ENCODE measurements at regions not wholly inside any gene's neighbourhood (a gene's known extent, or its start where the extent isn't known, plus 50 kb on each side); places are given as distances from the start of the nearest gene placed in this dataset.

- Histone ChIP-seq H3K9me3 (no peaks in the 10 kb centered on the region), H3K27me3 (no peaks in the 10 kb centered on the region), H3K36me3 (no peaks in the 10 kb centered on the region), H3K4me1 (no peaks in the 10 kb centered on the region), H3K27ac (no peak overlapping the region), H3K4me3 (no peak overlapping the region)
- no peak for DNase-seq
- intact Hi-C loops (cut with DNase I): no loop called here
- TF ChIP-seq POLR2A (IDR thresholded peaks at IDR 0.05): no peak
- TF ChIP-seq, protein P1, sequence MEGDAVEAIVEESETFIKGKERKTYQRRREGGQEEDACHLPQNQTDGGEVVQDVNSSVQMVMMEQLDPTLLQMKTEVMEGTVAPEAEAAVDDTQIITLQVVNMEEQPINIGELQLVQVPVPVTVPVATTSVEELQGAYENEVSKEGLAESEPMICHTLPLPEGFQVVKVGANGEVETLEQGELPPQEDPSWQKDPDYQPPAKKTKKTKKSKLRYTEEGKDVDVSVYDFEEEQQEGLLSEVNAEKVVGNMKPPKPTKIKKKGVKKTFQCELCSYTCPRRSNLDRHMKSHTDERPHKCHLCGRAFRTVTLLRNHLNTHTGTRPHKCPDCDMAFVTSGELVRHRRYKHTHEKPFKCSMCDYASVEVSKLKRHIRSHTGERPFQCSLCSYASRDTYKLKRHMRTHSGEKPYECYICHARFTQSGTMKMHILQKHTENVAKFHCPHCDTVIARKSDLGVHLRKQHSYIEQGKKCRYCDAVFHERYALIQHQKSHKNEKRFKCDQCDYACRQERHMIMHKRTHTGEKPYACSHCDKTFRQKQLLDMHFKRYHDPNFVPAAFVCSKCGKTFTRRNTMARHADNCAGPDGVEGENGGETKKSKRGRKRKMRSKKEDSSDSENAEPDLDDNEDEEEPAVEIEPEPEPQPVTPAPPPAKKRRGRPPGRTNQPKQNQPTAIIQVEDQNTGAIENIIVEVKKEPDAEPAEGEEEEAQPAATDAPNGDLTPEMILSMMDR (IDR thresholded peaks at IDR 0.05): no peak
- 40 to 57% methylated on average over 1 of the region's 1 CpG for WGBS, 2 donors
Observed at GRCh38 chr2:212677466-212677865, 138.9 kb upstream of the ERBB4 start.

DNA sequence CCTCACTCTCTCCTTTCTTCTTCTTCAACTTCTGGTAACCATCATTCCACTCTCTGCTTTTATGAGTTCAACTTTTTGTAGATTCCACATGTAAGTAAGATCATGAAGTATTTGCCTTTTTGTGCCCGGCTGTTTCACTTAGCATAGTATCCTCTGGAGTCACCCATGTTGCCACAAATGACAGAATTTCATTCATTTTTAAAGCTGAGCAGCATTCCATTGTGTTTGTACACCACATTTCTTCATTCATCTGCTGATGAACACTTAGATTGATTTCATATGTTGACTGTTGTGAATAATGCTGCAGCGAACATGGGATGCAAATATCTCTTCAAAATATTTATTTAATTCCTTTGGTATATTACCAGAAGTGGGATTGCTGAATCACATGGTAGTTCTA is 133.6 kb upstream of the ERBB4 start:
- DNase-seq: no peak
- Histone ChIP-seq H3K27me3 (no peaks in the 10 kb centered on the region), H3K36me3 (no peaks in the 10 kb centered on the region), H3K4me3 (no peak overlapping the region), H3K4me1 (no peaks in the 10 kb centered on the region), H3K9me3 (no peaks in the 10 kb centered on the region), H3K27ac (no peak overlapping the region)
- WGBS, 2 donors: 75 to 90% methylated on average over 2 of the region's 2 CpGs
- TF ChIP-seq, protein P1 (IDR thresholded peaks at IDR 0.05): no peak
- intact Hi-C loops (cut with DNase I): no loop called here

DNA sequence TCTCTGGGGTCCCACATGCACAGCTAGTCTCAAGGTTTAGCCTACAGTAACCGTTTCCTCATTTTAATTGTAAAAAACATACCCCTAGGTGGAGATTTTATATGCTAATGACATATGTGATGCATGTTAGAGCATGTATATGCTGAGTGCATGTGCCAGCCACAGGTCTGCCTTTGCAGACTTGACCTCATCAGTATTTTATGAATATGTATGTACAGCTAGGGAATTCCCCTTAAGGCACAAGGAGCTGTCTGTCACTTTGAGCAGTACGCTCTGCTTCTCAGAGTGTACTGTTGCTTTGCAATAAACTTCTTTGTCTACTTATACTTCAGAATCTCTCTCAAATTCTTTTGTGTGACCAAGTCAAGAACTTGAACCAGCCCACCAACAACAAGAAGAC is 131.2 kb upstream of the ERBB4 start:
- H3K36me3 ChIP-seq: no peaks in the 10 kb centered on the region
- DNase-seq: no peak
- TF ChIP-seq, protein P1 (IDR thresholded peaks at IDR 0.05): no peak
- TF ChIP-seq POLR2A (IDR thresholded peaks at IDR 0.05): no peak
- WGBS, 2 donors: 14% methylated on average over 2 of the region's 2 CpGs
- no peak overlapping the region for H3K4me3 ChIP-seq
- no peaks in the 10 kb centered on the region for H3K4me1 ChIP-seq
- no peaks in the 10 kb centered on the region for H3K27me3 ChIP-seq
- no peaks in the 10 kb centered on the region for H3K9me3 ChIP-seq
- no peak overlapping the region for H3K27ac ChIP-seq
- intact Hi-C loops (cut with DNase I): no loop called here

DNA sequence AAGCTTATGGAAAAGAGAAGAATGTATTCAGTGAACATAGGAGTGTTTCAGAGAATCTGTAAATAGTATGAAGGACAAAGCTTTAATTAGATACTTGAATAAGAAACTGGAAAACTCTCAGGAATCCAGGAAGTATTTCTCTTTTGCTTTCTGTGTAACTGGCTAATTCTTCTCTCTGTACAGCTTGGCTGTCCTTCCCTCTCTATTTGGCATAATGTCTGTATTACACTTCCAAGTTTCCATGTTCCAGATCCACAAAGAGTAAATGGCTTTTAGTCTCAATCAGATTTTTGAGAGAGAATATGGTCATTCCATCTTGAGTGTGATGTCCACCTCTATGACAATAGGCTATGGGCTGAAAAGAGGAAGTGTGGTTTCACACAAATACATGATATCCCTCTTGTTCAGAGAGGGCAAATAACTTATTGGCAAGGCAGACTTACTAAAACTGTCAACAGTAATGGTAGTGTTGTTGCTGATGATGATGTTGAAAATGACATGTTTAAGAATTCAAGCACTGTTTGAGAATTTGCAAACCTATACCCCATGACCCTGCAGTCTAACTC is 129.2 kb upstream of the ERBB4 start:
- DNase-seq: no peak
- TF ChIP-seq, protein P1 (IDR thresholded peaks at IDR 0.05): no peak
- no peak for TF ChIP-seq POLR2A (IDR thresholded peaks at IDR 0.05)
- no peaks in the 10 kb centered on the region for H3K9me3 ChIP-seq

GRCh38 chr2:212665948-212666347 is 127.3 kb upstream of the ERBB4 start:
- TF ChIP-seq, protein P1 (IDR thresholded peaks at IDR 0.05): no peak
- no peak for TF ChIP-seq POLR2A (IDR thresholded peaks at IDR 0.05)
- WGBS, 2 donors: 85 to 94% methylated on average over 1 of the region's 1 CpG
- Histone ChIP-seq H3K9me3 (no peaks in the 10 kb centered on the region), H3K36me3 (no peaks in the 10 kb centered on the region), H3K4me3 (no peak overlapping the region), H3K4me1 (no peaks in the 10 kb centered on the region), H3K27ac (no peak overlapping the region), H3K27me3 (no peaks in the 10 kb centered on the region)
- DNase-seq: no peak
- intact Hi-C loops (cut with DNase I): no loop called here

More for the DNA sequence above, 129.2 kb upstream of the ERBB4 start:
- H3K4me3 ChIP-seq: no peak overlapping the region
- no peak overlapping the region for H3K27ac ChIP-seq
- H3K4me1 ChIP-seq: no peaks in the 10 kb centered on the region
- H3K36me3 ChIP-seq: no peaks in the 10 kb centered on the region
- no peaks in the 10 kb centered on the region for H3K27me3 ChIP-seq
- intact Hi-C loops (cut with DNase I): no loop called here

Measured in esophagus squamous epithelium (tissue), 5 donors.